Spleen (tissue), 11 donors: ENCODE measurements at regions not wholly inside any gene's neighbourhood (a gene's known extent, or its start where the extent isn't known, plus 50 kb on each side); places are given as distances from the start of the nearest gene placed in this dataset.

Experiments used
- DNase-seq: peaks from one replicate; pipeline ENCODE4 v3.0.0-alpha.2; 2020
- H3K27ac ChIP-seq, 8 donors: fragments of 200-600 bp; sonication (generic) in 7 of 8; 1 replicate in 4 of 8; 2 replicates in 4 of 8; pipeline versions ENCODE4 v1.5.0 to v1.8.0; 2016 to 2021; ENCODE audit warnings: inconsistent platforms in 4 of 8, mild to moderate bottlenecking in 4 of 8, moderate library complexity in 1 of 8
- H3K27me3 ChIP-seq, 7 donors: fragments of 200-600 bp; sonication (generic) in 6 of 7; replicated peaks in 1 of 7; 1 replicate in 4 of 7; 2 replicates in 3 of 7; pipeline versions ENCODE4 v1.5.0 to v1.8.0; 2016 to 2021; ENCODE audit warnings: inconsistent platforms in 3 of 7, mild to moderate bottlenecking in 1 of 7
- H3K36me3 ChIP-seq, 6 donors: fragments of 200-600 bp; sonication (generic) in 5 of 6; 1 replicate in 4 of 6; 2 replicates in 2 of 6; pipeline versions ENCODE4 v1.5.0 to v1.8.0; 2016 to 2021; ENCODE audit warnings: inconsistent platforms in 2 of 6
- H3K4me1 ChIP-seq, 6 donors: fragments of 200-600 bp; sonication (generic) in 5 of 6; 1 replicate in 3 of 6; 2 replicates in 3 of 6; pipeline versions ENCODE4 v1.5.0 to v1.8.0; 2016 to 2021; ENCODE audit warnings: inconsistent platforms in 3 of 6
- H3K4me3 ChIP-seq, 8 donors: fragments of 200-600 bp; sonication (generic) in 7 of 8; 1 replicate in 4 of 8; 2 replicates in 4 of 8; pipeline versions ENCODE4 v1.5.0 to v1.8.0; 2016 to 2021; ENCODE audit warnings: inconsistent platforms in 4 of 8, mild to moderate bottlenecking in 4 of 8, moderate library complexity in 2 of 8
- H3K9me3 ChIP-seq, 8 donors: fragments of 200-600 bp; sonication (generic) in 7 of 8; 1 replicate in 4 of 8; 2 replicates in 4 of 8; pipeline versions ENCODE4 v1.5.0 to v1.8.0; 2016 to 2021; ENCODE audit warnings: inconsistent platforms in 4 of 8
- POLR2A ChIP-seq, 3 donors: fragments of 450-650 bp; IDR thresholded peaks; one replicate each; pipeline ENCODE4 v1.5.1; 2017; ENCODE audit warnings: antibody characterized with exemption in 3 of 3, mild to moderate bottlenecking in 1 of 3
- POLR2AphosphoS5 ChIP-seq, 3 donors: sonication (generic); formaldehyde crosslinking; IDR thresholded peaks; one replicate each; pipeline ENCODE4 v1.5.1; 2017; ENCODE audit warnings: antibody characterized with exemption in 3 of 3
- WGBS, 5 donors: extraction: QIAGEN DNeasy Blood & Tissue Kit in 3 of 5; methylation state at CpG; one replicate each; pipeline versions ENCODE4 v1.1.5 to v1.1.7; 2013 to 2018; 5-methylcytosine and 5-hydroxymethylcytosine counted together
- intact Hi-C: fragments of 100-400 bp; cut with DNase I; formaldehyde crosslinking; loops from one replicate; pipeline ENCODE4 v1.15.0; 2023; ENCODE audit warnings: low total_unique reads
- TF ChIP-seq, protein P1 (sequence below), 11 experiments: fragments of 200-600 bp in 7 of 11; fragments of 450-650 bp in 4 of 11; sonication (generic) in 4 of 11; IDR thresholded peaks in 8 of 11; conservative IDR thresholded peaks in 3 of 11; 1 replicate in 7 of 11; 2 replicates in 4 of 11; pipeline versions ENCODE4 v1.4.0 to v1.8.0; 2016 to 2021; ENCODE audit warnings: antibody characterized with exemption in 11 of 11, inconsistent platforms in 4 of 11, mild to moderate bottlenecking in 1 of 11
- donor health status: healthy with polysubstance abuse.
- donor health status: DM: no; HTN: no; CAD: no; lungs with moderate emphysema.
- donor health status: DM: no; HTN: no; CAD: no.
- donor health status: Bipolar disorder and iron deficiency.
- donor health status: healthy.
- donor health status: DM: no; HTN: no; CAD: no.
- donor health status: DM: yes; HTN: yes; CAD: no.

DNA sequence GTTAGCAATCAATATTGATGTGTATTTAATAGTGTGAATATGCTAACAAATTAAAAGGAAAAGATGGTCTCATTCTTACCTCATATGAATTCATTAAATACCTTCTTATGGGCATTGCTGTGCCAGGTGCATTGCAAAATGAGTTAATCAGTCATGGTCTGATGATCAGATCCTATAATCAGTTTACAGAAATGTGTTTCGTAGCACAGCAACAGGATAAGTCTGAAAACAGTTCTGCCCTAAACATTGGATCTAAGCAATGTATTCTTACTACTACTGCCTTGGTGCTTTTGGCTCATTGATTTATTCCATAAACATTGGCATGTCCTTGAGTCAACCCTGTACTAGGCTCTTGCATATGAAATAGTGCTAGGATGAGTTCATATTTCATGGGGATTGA is 417.0 kb upstream of the JAG1 start:
- Histone ChIP-seq H3K4me1 (no peaks in the 10 kb centered on the region), H3K27me3 (no peaks in the 10 kb centered on the region), H3K4me3 (no peak overlapping the region), H3K36me3 (no peaks in the 10 kb centered on the region), H3K27ac (peak overlapping the region in 1 of 8 donors; percentile 21), H3K9me3 (peaks cover 0 to 4% (median 0%) of the 10 kb centered on the region in 8 donors)
- TF ChIP-seq POLR2AphosphoS5 (IDR thresholded peaks at IDR 0.05) (no peak), POLR2A (IDR thresholded peaks at IDR 0.05) (no peak)
- TF ChIP-seq, protein P1, sequence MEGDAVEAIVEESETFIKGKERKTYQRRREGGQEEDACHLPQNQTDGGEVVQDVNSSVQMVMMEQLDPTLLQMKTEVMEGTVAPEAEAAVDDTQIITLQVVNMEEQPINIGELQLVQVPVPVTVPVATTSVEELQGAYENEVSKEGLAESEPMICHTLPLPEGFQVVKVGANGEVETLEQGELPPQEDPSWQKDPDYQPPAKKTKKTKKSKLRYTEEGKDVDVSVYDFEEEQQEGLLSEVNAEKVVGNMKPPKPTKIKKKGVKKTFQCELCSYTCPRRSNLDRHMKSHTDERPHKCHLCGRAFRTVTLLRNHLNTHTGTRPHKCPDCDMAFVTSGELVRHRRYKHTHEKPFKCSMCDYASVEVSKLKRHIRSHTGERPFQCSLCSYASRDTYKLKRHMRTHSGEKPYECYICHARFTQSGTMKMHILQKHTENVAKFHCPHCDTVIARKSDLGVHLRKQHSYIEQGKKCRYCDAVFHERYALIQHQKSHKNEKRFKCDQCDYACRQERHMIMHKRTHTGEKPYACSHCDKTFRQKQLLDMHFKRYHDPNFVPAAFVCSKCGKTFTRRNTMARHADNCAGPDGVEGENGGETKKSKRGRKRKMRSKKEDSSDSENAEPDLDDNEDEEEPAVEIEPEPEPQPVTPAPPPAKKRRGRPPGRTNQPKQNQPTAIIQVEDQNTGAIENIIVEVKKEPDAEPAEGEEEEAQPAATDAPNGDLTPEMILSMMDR (IDR thresholded peaks at IDR 0.05 in 8 of 11, conservative IDR thresholded peaks at IDR 0.05 in 3 of 11), result no peak
- WGBS, 5 donors, result 77 to 88% (median 79%) methylated on average over 1 of the region's 1 CpG
- no peak for DNase-seq
- intact Hi-C loops, result no loop called here

DNA sequence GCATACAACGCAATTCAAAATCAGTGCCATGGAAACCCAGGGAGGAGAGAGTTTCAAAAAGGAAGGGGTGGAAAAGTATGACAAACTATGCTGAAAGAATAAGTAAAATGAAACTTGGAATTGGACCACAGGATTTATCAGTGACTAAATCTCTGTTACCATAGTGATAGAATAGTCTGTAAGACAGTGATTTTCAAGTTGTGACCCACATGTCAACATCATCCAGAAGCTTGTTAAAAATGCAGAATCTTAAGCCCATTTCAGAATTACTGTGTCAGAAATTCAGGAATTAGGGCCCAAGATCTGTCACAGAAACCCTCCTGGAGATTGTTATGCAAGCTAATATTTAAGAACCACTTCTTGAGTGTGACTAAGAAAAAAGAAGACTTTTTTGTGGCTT is 417.7 kb upstream of the JAG1 start:
- TF ChIP-seq POLR2AphosphoS5 (IDR thresholded peaks at IDR 0.05) (no peak), POLR2A (IDR thresholded peaks at IDR 0.05) (no peak)
- TF ChIP-seq, protein P1 (IDR thresholded peaks at IDR 0.05 in 8 of 11, conservative IDR thresholded peaks at IDR 0.05 in 3 of 11), result no peak
- no peaks in the 10 kb centered on the region for H3K4me1 ChIP-seq
- DNase-seq, result no peak
- H3K9me3 ChIP-seq, result peaks cover 0 to 4% (median 0%) of the 10 kb centered on the region in 8 donors
- WGBS, 5 donors, result 69 to 85% (median 75%) methylated on average over 1 of the region's 1 CpG
- no peaks in the 10 kb centered on the region for H3K27me3 ChIP-seq
- H3K4me3 ChIP-seq, result no peak overlapping the region
- no peaks in the 10 kb centered on the region for H3K36me3 ChIP-seq
- intact Hi-C loops, result no loop called here
- H3K27ac ChIP-seq, result peak overlapping the region in 1 of 8 donors; percentile 21

DNA sequence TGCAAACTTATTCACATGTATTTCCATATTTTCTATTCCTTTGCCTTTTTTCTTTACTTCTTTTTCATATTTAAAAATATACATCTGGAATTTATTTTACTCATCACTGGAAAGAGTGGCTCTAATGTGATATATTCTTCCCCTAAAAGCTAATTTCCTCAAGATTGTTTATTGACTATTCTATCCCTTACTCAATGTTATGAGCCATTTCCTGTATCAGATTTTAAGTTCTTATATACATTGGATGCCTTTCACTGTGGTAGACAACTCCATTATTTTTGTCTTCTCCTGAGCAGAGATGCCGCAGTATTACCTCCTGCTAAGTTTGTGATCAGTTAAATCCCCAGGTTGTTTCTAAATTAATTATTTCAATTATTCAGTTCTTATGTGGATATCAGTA is 418.4 kb upstream of the JAG1 start:
- Histone ChIP-seq H3K27me3 (no peaks in the 10 kb centered on the region), H3K4me3 (no peak overlapping the region), H3K27ac (no peak overlapping the region), H3K9me3 (peaks cover 0 to 4% (median 0%) of the 10 kb centered on the region in 8 donors), H3K36me3 (no peaks in the 10 kb centered on the region), H3K4me1 (no peaks in the 10 kb centered on the region)
- intact Hi-C loops, result no loop called here
- DNase-seq, result no peak
- WGBS, 5 donors, result 96 to 100% (median 97%) methylated on average over 1 of the region's 1 CpG
- TF ChIP-seq POLR2A (IDR thresholded peaks at IDR 0.05) (no peak), POLR2AphosphoS5 (IDR thresholded peaks at IDR 0.05) (no peak)
- TF ChIP-seq, protein P1 (IDR thresholded peaks at IDR 0.05 in 8 of 11, conservative IDR thresholded peaks at IDR 0.05 in 3 of 11), result no peak

DNA sequence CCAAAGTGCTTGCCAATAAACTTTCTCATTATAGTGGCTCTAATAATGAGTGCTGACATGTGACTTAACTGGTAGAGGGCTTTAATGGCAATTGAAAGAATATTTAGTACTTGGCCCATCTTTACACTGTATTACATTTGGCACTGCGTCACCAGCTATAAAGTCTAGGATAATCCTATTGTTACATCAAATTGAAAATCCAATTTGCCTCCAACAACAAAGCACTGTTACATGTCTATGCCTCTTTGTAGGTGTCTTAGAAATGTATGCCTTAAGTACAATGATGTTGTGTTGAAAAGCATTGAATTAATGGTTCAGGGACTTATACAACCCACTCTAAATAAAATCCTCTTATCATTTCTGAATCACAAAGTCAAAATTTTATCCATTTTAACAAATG is 420.4 kb upstream of the JAG1 start:
- TF ChIP-seq POLR2A (IDR thresholded peaks at IDR 0.05), result no peak
- Histone ChIP-seq H3K4me1 (no peaks in the 10 kb centered on the region), H3K27me3 (no peaks in the 10 kb centered on the region), H3K9me3 (no peaks in the 10 kb centered on the region), H3K27ac (no peak overlapping the region), H3K4me3 (no peak overlapping the region), H3K36me3 (no peaks in the 10 kb centered on the region)
- 87 to 98% (median 91%) methylated on average over 1 of the region's 1 CpG for WGBS, 5 donors
- intact Hi-C loops, result no loop called here
- DNase-seq, result no peak

DNA sequence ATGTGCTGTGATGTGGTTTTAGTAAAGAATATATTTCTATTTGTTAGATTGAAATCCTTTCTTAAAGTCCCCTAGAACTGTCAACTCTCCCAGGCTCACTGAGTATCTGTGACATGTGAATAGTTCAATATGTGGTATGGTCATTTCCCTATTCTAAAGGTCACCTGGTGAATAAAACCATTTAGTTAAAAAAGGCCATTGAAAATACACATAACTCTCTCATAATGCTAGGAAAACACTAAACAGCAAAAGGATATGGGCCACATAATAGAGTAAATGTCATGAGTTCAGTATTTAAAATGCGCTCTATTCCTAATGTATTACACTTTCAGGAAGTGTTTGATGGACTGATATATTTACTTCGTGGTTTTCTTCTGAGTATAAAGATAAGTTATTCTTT is 420.9 kb upstream of the JAG1 start:
- intact Hi-C loops, result no loop called here
- Histone ChIP-seq H3K36me3 (no peaks in the 10 kb centered on the region), H3K27me3 (no peaks in the 10 kb centered on the region), H3K9me3 (no peaks in the 10 kb centered on the region), H3K4me1 (no peaks in the 10 kb centered on the region), H3K4me3 (no peak overlapping the region), H3K27ac (no peak overlapping the region)
- TF ChIP-seq, protein P1 (IDR thresholded peaks at IDR 0.05 in 8 of 11, conservative IDR thresholded peaks at IDR 0.05 in 3 of 11), result no peak
- TF ChIP-seq POLR2AphosphoS5 (IDR thresholded peaks at IDR 0.05), result no peak
- TF ChIP-seq POLR2A (IDR thresholded peaks at IDR 0.05), result no peak
- 25 to 41% (median 32%) methylated on average over 2 of the region's 2 CpGs for WGBS, 5 donors
- no peak for DNase-seq
